ENCODE measurements at regions not wholly inside any gene's neighbourhood (a gene's known extent, or its start where the extent isn't known, plus 50 kb on each side); places are given as distances from the start of the nearest gene placed in this dataset.

- DNase-seq (ENCODE audit: low spot score): peak; percentile 68
Observed at GRCh38 chr6:26197933-26198721, 110.9 kb downstream of the HFE start.

GRCh38 chr6:26198722-26199056, 111.5 kb downstream of the HFE start:
- DNase-seq (ENCODE audit: low spot score): peak; percentile 74

- DNase-seq (ENCODE audit: low spot score): peak; percentile 99
Observed at GRCh38 chr6:26199057-26199772, 112.0 kb downstream of the HFE start.

GRCh38 chr6:26199773-26200764, 112.8 kb downstream of the HFE start:
- no peak for DNase-seq (ENCODE audit: low spot score)

GRCh38 chr6:26200918-26201721, 113.9 kb downstream of the HFE start:
- no peak for DNase-seq (ENCODE audit: low spot score)

GRCh38 chr6:26202201-26202611, 115.0 kb downstream of the HFE start:
- DNase-seq (ENCODE audit: low spot score): no peak

GRCh38 chr6:26202811-26203583, 115.8 kb downstream of the HFE start:
- no peak for DNase-seq (ENCODE audit: low spot score)

- DNase-seq (ENCODE audit: low spot score): peak; percentile 99
Observed at GRCh38 chr6:26204332-26205160, 117.3 kb downstream of the HFE start.

GRCh38 chr6:26205161-26205624, 118.0 kb downstream of the HFE start:
- DNase-seq (ENCODE audit: low spot score): peak; percentile 96

- DNase-seq (ENCODE audit: low spot score): peak; percentile 55
Observed at GRCh38 chr6:26205625-26206574, 118.7 kb downstream of the HFE start.

GRCh38 chr6:26206868-26207801, 119.9 kb downstream of the HFE start:
- no peak for DNase-seq (ENCODE audit: low spot score)

GRCh38 chr6:26211963-26212362, 124.7 kb downstream of the HFE start:
- no peak for DNase-seq (ENCODE audit: low spot score)

- no peak for DNase-seq (ENCODE audit: low spot score)
Observed at GRCh38 chr6:26213334-26214075, 126.3 kb downstream of the HFE start.

GRCh38 chr6:26214803-26215584, 127.8 kb downstream of the HFE start:
- no peak for DNase-seq (ENCODE audit: low spot score)

- peak; percentile 76 for DNase-seq (ENCODE audit: low spot score)
Observed at GRCh38 chr6:26215585-26216358, 128.5 kb downstream of the HFE start.

All from cerebellar cortex (tissue), 1 donor.